Iris pigment epithelial cell (primary cell): ENCODE measurements at regions not wholly inside any gene's neighbourhood (a gene's known extent, or its start where the extent isn't known, plus 50 kb on each side); places are given as distances from the start of the nearest gene placed in this dataset.
"Not testable (repeated sequence)": the region's sequence is repeated elsewhere in the genome, so short reads cannot be mapped to it uniquely, and the experiment has no call there.

Source experiments
- DNase-seq: peaks from one replicate; pipeline ENCODE4 v3.0.0-alpha.2; 2011; ENCODE audit warnings: low read depth

DNA sequence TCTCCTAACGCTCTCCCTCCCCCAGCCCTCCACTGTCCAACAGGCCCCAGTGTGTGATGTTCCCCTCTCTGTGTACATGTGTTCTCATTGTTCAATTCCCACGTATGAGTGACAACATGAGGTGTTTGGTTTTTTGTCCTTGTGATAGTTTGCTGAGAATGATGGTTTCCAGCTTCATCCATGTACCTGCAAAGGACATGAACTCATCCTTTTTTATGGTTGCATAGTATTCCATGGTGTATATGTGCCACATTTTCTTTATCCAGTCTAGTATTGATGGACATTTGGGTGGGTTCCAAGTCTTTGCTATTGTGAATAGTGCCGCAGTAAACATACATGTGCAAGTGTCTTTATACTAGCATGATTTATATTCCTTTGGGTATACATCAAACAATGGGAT, 347.4 kb downstream of the MAGEE1 start:
- not testable (repeated sequence) for DNase-seq

DNA sequence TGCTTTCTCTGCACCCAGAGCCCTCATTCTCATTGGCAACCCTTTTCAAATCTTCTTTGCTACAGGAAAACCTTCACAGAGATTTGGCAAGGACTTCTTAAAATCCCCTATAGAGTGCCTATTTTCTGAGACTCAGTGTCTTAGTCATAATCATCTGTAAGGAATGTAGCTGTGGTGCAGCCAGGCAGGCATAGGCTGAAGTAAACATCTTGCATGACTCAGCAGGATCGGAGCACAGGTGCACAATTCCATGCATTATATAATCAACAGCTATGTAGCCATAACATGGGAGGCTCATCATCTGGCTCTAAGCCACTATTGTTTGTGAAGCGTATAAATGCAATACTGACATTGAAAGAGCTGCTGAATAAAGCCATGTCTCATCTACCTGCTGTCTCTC, 368.8 kb downstream of the MAGEE1 start:
- no peak for DNase-seq

DNA sequence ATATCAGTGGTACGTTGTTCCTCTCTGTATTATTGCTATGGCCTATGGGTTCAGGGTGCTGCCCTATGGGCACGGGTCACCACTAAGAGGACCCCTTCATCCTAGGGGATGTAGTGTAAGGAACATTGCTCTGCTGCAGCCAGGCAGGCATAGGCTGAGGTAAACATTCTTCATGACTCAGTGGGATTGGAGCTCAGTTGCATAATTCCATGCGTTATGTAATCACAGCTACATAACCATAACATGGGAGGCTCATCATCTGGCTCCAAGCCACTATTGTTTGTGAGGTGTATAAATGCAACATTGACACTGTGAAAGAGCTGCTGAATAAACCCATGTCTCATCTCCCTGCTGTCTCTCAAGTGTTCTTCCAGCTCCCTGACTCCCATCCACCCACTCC, 375.2 kb downstream of the MAGEE1 start:
- peak; percentile 39 for DNase-seq

DNA sequence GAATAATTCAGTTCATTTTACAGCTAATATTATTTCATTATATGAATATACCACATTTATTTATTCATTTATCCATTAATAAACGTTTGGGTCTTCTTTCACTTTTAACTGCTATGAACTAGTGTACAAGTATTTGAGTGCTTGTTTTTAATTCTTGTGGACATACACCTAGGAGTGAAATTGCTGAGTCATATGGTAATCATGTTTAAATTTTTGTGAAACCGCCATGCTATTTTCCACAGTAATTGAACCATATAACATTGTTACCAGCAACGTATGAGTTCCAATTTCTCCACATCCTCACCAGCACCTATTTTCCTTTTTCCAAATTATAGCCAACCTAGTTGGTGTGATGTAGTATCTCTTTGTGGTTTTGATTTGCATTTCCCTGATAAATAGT, 388.2 kb downstream of the MAGEE1 start:
- DNase-seq = no peak

DNA sequence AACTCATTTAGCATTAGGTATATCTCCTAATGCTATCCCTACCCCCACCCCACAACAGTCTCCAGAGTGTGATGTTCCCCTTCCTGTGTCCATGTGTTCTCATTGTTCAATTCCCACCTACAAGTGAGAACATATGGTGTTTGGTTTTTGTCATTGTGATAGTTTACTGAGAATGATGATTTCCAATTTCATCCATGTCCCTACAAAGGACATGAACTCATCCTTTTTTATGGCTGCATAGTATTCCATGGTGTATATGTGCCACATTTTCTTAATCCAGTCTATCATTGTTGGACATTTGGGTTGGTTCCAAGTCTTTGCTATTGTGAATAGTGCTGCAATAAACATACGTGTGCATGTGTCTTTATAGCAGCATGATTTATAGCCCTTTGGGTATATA, 389.8 kb downstream of the MAGEE1 start:
- not testable (repeated sequence) for DNase-seq

DNA sequence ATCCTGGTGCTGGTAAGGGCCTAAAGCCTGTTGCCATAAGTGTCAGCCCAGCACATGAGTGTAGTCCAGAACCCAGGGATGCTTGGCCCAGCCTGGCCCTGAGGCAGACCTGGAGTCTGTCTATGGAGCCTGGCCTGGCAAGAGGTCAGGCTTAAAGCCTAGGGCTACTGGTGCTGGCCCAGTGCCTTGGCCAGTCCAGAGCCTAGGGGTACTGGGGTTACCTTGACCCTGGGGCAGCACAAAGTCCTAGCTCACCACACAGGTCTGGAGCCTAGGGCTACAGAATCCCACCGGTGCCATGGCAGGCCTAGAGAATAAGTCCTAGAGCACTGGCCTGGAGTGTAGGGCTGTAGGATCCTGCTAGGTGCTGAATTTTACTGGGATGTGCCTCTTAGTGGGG, 393.8 kb downstream of the MAGEE1 start:
- no peak for DNase-seq

DNA sequence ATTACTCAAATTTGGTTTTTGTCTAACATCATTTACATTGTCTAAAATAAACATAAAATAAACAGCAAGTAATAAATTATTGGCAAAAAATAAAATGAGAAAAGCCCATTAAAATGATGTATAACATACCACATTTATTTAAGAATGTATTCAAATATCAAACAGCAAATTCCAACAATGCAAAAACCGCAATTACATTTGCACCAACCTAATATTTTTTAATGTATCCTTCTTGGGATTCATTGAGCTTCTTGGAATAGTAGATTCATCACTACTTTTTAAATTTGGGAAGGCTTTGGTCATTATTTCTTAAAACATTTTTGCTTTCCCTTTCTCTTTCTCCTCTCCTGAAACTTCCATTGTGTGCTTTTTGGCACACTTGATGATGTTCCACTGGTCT, 400.2 kb downstream of the MAGEE1 start:
- no peak for DNase-seq

DNA sequence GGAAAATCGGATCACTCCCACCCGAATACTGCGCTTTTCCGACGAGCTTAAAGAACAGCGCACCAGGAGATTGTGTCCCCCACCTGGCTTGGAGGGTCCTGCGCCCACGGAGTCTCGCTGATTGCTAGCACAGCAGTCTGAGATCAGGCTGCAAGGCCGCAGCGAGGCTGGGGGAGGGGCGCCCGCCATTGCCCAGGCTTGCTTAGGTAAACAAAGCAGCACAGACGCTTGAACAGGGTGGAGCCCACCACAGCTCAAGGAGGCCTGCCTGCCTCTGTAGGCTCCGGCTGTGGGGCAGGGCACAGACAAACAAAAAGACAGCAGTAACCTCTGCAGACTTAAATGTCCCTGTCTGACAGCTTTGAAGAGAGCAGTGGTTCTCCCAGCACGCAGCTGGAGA, 413.4 kb downstream of the MAGEE1 start:
- not testable (repeated sequence) for DNase-seq

DNA sequence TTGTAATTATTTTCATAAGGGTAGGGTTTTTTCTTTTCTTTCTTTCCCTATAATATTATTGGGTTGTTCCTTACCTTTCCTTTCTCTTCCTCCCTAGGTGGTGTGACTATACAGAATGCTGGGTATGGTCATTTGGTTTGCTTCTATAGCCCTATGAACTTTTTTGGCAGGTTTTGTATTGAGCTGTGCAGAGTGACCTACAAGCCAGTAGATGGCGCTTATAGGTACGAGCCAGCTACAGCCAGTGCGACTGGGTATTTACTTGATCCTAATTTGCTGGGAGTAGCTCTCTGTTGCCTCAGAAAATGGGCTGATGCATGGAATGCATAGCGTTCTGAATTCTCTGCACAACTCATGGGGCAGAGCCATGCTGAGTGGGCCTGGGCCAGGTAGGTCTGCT, 423.3 kb downstream of the MAGEE1 start:
- no peak for DNase-seq

DNA sequence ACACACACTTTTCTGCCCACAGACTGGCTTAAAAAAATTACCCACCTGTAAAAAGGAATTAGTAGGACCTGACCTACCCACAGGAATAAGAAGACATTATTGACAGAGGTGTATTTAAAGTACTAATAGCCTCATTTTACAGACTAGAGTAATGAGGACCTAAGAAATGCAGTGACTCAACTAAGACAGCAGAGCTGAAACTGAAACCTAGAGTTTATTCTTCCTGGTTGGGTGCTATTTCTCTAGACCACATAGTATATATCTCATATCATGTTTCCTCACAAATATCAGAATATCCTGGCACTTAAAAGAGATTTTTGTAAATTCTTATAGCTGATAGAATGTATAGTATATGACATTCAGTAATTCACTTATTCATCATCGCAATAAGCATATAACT, 435.0 kb downstream of the MAGEE1 start:
- no peak for DNase-seq

DNA sequence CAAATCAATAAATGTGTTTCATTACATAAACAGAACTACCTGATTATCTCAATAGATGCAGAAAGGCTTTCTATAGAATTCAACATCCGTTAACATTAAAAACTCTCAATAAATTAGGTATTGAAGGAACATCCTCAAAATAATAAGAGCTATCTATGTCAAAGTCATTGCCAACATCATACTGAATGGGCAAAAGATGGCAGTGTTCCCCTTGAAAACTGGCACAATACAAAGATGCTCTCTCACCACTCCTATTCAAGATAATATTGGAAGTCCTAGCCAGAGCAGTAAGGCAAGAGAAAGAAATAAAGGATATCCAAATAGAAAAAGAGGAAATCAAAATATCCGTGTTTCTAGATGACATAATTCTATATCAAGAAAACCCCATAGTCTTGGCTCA, 466.4 kb downstream of the MAGEE1 start:
- DNase-seq = no peak

DNA sequence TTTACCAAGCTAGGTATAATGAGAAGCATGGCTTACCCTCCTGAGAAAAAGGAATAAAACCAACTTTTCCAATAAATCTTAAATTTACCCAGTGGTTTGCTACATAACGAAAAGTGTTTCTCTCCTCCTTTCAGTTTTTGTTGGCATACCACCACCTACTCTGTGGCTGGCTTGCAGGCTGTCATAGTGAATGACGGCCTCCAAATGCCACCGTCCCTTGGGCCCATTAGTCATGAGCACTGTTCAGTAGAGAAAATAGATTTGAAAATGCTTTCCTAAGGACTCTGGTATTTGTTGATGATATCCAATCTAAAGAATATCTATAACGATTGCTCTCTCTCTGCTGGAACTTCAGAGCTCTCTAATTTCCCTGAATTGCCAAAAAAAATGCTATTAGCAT, 488.3 kb downstream of the MAGEE1 start:
- no peak for DNase-seq

DNA sequence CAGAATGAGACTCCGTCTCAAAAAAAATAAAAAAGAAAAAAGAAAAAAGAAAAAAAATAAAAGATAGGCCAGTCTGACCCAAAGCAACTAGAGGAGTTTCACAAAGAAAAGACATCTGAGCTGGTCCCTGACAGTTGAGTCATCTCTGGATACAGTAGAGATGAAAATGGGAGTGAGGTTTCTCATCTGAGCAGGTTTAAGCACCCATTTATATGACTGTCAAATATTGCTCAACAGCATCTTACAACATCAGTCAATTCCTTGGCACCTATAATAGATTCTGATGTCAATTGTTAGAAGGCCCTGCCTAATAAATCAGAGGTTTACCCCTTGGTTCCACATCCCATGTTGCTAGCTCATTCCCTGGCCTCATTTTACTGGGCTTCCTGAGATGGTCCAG, 490.5 kb downstream of the MAGEE1 start:
- no peak for DNase-seq

DNA sequence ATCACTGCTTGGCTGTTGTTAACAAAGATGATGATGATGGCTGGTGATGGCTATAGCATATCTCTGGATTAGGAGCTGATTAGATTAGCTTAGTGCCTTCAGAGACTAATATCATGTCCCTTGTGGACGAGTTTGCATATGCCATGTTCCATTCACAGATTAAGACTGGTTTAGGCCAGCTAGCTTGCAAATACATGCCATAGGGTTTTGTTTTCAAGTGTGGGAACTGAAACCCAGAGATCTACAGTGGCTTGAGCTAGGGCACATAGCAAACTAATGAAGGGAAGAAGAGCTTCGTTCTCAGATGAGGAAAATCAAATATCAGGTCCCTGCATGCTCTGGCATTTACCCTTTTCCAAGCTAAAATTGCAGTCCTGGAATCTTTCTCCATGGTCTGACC, 492.3 kb downstream of the MAGEE1 start:
- no peak for DNase-seq

DNA sequence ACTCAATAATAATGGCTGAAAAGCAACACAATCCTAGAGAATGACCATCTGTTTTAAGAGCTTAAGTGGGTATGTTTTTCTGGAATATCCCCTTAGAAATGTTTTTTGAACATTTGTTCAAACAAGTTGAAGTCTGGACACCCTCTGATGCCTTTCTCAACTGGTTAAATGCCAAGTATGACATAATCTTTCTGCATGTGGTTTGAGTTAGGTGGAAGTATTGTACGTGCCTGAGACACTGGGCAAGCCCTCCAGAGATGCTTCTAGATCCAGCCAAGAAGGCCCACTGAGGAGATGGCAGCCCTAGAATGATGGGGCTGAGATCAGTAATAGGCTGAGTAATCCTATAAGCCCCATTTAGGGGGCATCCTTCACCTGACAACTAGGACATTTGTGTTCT, 493.1 kb downstream of the MAGEE1 start:
- no peak for DNase-seq

DNA sequence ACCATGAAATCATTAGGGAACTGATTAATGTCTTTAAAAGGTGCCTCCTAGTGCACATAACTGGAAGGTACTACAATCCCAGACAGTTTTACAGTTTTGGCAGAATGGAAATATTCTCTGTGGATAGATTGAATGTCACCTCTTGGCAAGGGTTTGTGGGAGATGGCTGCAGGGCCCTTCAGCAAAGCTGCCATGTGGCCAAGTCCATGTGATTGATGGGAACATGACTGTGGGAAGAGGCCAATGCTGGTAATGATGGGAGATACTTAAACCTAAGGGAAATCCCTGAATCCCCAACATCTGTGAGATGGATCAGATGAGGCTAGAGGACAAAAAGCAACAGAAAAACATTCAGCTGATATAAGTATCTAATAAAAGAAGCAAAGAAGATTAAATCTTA, 493.7 kb downstream of the MAGEE1 start:
- no peak for DNase-seq

DNA sequence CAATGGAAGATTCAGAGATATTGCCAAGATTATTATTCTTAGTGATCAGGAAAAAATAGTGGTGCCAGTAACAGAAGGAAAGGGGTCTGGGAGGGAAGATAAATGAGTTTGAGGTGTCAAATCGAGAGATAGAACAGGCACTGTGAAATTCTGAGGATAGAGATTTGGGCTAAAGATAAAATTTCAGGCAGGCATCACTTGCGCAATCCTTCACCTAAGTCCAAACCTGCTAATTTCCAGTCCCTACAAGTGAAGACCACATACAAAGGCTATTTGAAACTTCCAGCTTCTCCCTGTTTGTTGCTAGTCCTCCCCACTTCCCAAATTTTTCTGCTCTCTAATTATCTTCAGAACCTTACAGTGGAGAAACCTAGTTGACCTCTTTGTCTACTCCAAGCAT, 494.6 kb downstream of the MAGEE1 start:
- no peak for DNase-seq

DNA sequence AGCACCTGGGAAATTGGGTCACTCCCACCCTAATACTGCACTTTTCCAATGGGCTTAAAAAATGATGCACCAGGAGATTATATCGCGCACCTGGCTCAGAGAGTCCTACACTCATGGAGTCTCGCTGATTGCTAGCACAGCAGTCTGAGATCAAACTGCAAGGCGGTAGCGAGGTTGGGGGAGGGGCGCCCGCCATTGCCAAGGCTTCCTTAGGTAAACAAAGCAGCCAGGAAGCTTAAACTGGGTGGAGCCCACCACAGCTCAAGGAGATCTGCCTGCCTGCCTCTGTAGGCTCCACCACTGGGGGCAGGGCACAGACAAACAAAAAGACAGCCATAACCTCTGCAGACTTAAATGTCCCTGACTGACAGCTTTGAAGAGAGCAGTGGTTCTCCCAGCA, 497.1 kb downstream of the MAGEE1 start:
- DNase-seq = not testable (repeated sequence)

DNA sequence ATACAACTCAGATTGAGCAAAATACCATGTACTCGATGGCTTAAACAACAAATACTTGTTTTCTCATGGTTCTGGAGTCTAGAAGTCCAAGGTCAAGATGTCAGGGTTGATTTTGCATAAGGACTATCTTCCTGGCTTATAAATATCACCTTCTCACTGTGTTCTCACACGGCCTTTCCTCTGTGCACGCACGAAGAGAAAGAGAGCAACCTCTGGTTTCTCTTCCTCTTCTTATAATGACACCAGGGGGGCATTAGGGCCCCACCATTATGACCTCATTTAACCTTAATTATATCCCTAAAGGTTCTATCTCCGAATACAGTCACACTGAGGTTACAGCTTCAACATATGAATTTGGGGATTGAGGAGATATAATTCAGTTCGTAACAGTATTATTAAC, 504.0 kb downstream of the MAGEE1 start:
- no peak for DNase-seq

DNA sequence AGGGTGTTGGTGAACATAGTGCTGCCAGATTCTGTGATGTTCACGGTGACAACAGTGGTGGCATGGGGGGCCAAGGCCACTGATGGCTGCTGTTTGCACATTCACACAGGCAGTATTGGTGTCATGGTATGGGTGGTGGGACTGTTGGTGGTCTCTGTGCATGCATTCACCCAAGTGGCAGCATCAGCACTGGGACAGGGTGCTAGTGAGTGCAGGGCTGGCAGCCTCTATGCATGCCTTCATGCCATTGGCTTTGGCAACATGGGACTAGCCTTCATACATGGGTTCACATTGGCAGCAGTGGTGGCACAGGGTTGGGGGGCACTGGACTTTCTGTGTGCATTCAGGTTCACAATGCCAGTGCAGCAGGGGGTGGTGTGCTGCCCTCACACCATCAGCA, 489.7 kb upstream of the FGF16 start:
- no peak for DNase-seq

DNA sequence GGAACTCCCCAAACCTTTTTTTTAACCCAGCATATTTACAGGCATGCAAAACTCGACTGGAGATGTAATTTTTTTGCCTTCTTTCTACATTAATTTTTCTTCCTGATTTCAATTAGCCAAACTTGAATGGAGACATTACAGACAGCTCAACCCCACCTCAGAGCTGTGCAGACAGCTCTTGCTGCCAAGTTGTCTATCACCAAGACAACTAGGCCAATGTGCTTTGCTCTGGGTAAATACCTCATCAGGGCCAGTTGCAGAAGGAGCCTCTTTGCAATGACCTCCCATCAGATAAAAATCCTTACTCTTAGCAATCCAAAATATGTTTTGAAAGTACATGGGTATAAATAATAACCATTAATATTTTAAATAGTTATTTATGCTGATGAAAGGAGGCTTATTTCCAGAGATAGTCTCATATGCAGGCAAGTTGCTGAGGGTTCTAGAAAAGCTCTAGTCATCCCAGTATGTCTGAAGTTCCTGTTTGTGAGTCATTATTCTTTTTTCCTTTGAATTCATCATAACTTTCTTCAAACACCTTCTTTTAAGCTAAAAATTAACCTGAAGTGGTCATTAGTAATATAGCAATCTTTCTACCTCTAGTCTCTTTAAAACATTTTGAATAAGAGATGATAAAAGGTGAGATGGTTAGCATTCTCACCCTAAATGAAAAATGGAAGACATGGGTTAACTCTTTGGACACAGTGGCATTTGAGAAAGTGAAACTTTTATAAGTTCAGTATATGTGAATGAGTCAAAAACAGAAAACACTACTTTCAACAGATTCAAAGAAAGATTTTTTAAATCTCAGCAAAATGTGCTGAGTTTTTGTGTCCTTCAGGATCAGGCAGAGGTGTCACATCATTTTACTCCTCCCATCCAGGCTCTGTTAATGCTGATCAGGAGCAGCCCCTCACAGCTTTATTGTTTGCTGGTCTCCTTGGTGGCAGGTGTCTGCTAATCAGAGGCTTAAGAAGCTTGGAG, 475.5 kb upstream of the FGF16 start:
- DNase-seq = no peak

DNA sequence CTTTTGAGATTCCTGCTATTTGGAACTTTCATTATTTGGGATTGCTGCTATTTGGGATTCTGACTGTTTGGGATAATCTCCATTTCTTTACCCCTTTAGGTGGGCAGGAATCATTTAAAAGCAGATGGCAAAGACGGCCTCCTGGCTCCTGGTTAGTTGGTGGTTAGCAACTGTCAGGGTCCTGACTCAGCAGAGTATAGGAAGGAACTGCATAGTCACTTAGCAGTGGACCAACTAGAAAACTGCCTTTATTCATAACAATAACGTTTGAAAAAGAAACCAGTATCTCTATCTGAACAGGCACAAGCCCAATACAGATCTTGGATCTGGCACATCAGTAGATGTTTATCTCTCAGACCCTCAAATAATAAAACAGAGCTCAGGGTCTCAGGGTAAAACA, 469.7 kb upstream of the FGF16 start:
- DNase-seq = no peak

DNA sequence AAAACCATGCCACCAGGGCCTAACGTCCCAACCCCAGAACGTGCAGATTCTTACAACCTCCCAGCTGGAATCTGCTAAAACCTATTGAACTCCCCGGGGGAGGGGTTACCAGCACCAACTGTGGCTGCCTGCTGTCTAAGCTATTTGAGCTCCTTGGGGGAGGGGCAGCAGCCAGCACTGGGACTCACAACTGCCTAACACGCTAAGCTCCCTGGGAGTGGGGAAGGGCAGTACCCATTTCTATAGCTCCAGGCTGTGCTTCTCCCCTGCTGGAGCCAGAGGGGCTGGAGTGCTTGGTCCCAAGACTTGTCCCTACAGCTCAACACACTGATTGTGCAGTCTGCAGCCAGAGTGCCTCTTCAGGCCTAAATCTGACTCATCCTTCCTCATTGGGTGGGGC, 459.8 kb upstream of the FGF16 start:
- no peak for DNase-seq

DNA sequence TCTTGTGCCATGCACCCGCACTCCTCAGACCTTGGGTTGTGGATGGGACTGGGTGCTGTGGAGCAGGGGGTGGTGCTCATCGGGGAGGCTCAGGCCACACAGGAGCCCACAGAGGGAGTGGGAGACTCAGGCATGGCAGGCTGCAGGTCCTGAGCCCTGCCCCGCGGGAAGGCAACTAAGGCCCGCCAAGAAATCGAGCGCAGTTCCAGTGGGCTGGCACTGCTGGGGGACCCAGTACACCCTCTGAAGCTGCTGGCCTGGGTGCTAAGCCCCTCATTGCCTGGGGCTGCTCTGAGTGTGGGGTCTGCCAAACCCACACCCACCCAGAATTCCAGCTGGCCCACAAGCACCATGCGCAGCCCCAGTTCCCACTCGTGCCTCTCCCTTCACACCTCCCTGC, 450.5 kb upstream of the FGF16 start:
- no peak for DNase-seq
